Dermis blood vessel endothelial cell (primary cell): ENCODE measurements at regions not wholly inside any gene's neighbourhood (a gene's known extent, or its start where the extent isn't known, plus 50 kb on each side); places are given as distances from the start of the nearest gene placed in this dataset.

Source experiments
- DNase-seq: peaks from one replicate; pipeline ENCODE4 v3.0.0; 2010

- no peak for DNase-seq
Measured at GRCh38 chr6:89028774-89029173, 51.8 kb upstream of the PNRC1 start.

- no peak for DNase-seq
Measured at GRCh38 chr6:89027756-89028155, 52.8 kb upstream of the PNRC1 start.

DNA sequence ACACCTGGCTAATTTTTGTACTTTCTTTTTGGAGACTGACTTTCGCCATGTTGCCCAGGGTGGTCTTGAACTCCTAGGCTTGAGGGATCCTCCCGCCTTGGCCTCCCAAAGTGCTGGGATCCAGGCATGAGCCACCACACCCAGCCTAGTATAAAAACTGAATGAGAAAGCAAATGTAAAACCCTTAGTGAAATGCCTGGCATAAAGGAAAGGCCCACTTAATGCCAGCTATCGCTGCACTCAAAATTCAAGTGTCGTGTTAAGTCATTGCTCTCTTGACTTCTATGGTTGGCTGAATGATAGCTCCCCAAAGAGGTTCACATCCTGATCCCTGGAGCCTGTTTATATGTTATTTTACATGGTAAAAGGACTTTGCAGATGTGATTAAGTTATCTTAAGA is 54.4 kb upstream of the PNRC1 start:
- no peak for DNase-seq

DNA sequence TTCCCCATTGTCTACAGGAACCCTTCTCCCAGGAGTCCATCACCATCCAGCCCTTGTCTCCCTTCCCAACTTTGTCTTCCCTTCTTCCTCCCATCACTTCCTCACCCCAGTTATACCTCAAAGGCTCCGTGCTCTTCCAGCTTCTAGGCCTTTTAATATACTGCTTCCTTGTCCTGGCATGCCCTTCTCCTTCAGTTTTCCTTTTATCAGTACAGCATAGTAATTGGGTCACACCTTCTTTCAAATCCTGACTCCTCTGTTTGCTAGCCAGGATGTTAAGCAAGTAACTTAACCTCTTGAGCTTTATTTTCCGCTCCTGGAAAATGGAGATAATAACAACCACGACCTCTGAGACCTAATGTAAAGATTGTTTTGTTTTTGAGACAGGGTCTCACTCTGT is 54.9 kb upstream of the PNRC1 start:
- DNase-seq: no peak

- no peak for DNase-seq
Measured at GRCh38 chr6:89024456-89024855, 56.1 kb upstream of the PNRC1 start.

- no peak for DNase-seq
Measured at GRCh38 chr6:89023591-89024441, 56.7 kb upstream of the PNRC1 start.

DNA sequence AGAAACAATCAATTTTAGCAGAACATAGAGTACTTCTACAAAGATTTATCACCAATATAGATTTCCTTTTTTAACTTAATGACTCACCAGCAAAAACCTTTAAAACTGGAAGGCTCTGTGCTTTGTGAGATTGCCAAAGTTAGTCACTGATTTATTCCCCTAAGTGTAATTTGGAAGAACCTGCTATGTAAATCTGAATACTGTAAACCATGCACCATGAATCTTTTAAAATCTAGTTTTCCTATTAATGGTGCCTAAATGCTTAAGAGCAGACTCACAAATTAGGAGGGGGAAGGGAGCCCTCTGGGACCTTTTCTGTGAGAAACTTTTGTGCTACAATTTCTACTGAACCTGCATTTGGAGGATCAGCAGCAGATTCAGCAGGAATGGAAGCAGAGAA is 57.8 kb upstream of the PNRC1 start:
- peak; percentile 4 for DNase-seq

DNA sequence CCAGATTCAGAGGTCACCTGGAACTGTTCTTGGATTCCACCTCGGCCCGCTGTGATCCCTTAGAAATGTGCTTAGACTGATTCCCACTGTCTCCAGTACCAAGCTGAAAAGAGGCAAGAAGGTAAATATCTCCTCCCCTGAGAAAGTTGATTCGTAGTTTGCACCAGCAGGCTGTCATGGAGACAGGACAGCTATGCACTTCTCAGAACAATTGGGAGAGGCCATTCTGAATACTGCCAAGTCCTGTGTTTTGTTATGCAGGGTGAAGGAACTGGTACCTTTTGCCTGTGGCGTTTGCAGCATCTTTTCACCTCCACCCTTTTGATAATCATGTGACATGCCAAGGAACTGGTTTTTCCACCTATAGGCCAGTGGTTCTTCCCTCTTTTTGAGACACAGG is 58.2 kb upstream of the RNGTT start:
- no peak for DNase-seq

GRCh38 chr6:89015971-89016370 is 52.6 kb upstream of the RNGTT start:
- no peak for DNase-seq

DNA sequence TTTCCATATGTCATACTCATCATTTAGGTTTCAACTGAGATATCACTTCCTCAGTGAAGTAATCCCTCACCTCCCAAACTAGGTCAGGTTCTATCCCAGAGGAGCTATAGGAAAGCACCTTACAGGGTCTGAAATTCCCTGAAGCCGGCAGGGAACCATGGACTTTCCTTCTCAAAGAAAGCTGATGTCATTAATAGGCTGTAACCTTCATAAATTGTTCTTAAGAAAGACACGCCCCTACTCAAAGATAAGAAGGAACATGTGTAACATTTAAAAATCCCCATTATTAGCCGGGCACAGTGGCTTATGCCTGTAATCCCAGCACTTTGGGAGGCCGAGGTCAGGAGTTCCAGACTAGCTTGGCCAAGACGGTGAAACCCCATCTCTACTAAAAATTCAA is 50.0 kb upstream of the RNGTT start:
- no peak for DNase-seq
